KMS-11 (cell line): ENCODE measurements at regions not wholly inside any gene's neighbourhood (a gene's known extent, or its start where the extent isn't known, plus 50 kb on each side); places are given as distances from the start of the nearest gene placed in this dataset.
A peak's percentile ranks its signal among the peaks of the same experiment; 100 is the strongest.

Source experiments
- H2AFZ ChIP-seq: fragments of 200-600 bp; sonication (generic); 2 replicates; pipeline ENCODE4 v1.6.1; 2016; ENCODE audit warnings: antibody characterized with exemption, mixed run types, low read depth
- H3K27ac ChIP-seq: fragments of 200-600 bp; sonication (generic); 2 replicates; pipeline ENCODE4 v1.6.1; 2016; ENCODE audit warnings: mild to moderate bottlenecking, mixed run types
- H3K27me3 ChIP-seq: fragments of 200-600 bp; sonication (generic); 2 replicates; pipeline ENCODE4 v1.6.1; 2017; ENCODE audit warnings: mild to moderate bottlenecking, low read depth, mixed run types, moderate library complexity; ENCODE audit not compliant: insufficient read depth
- H3K36me3 ChIP-seq: fragments of 200-600 bp; sonication (generic); 2 replicates; pipeline ENCODE4 v1.6.1; 2017; ENCODE audit warnings: mild to moderate bottlenecking, mixed run types; ENCODE audit not compliant: insufficient read depth
- H3K4me1 ChIP-seq: fragments of 200-600 bp; sonication (generic); 2 replicates; pipeline ENCODE4 v1.6.1; 2016; ENCODE audit warnings: mild to moderate bottlenecking, low read depth, mixed run types; ENCODE audit not compliant: poor library complexity, severe bottlenecking
- H3K4me2 ChIP-seq: fragments of 200-600 bp; sonication (generic); 2 replicates; pipeline ENCODE4 v1.7.0; 2016; ENCODE audit warnings: mild to moderate bottlenecking, mixed run types
- H3K4me3 ChIP-seq: fragments of 200-600 bp; sonication (generic); IDR thresholded peaks from 2 replicates; pipeline ENCODE4 v1.6.1; 2017; ENCODE audit warnings: low read depth, low read length, mixed read lengths; ENCODE audit not compliant: insufficient read depth
- H3K79me2 ChIP-seq: fragments of 200-600 bp; sonication (generic); 2 replicates; pipeline ENCODE4 v1.6.1; 2016; ENCODE audit warnings: low read depth, mixed run types; ENCODE audit not compliant: insufficient read depth
- H3K9ac ChIP-seq: fragments of 200-600 bp; sonication (generic); 2 replicates; pipeline ENCODE4 v1.6.1; 2016; ENCODE audit warnings: mild to moderate bottlenecking, mixed run types
- H4K20me1 ChIP-seq: fragments of 200-600 bp; sonication (generic); 2 replicates; pipeline ENCODE4 v1.6.1; 2016; ENCODE audit warnings: mild to moderate bottlenecking, mixed run types; ENCODE audit not compliant: insufficient read depth
- CTCF ChIP-seq: fragments of 200-600 bp; sonication (generic); conservative IDR thresholded peaks from 2 replicates; pipeline ENCODE4 v1.6.1; 2017; ENCODE audit warnings: low read depth, mild to moderate bottlenecking, antibody characterized with exemption, low read length, moderate library complexity, mixed read lengths

GRCh38 chr11:135075740-135076139 is 663.7 kb upstream of the B3GAT1 start:
- H3K27ac ChIP-seq: no peak overlapping the region
- H3K27me3 ChIP-seq: no peaks in the 10 kb centered on the region
- H3K36me3 ChIP-seq: no peaks in the 10 kb centered on the region
- TF ChIP-seq CTCF: peak; percentile 81
- no peak overlapping the region for H3K4me3 ChIP-seq
- H4K20me1 ChIP-seq: no peaks in the 10 kb centered on the region
- no peak overlapping the region for H2AFZ ChIP-seq
- no peak overlapping the region for H3K9ac ChIP-seq
- H3K79me2 ChIP-seq: no peaks in the 10 kb centered on the region
- H3K4me1 ChIP-seq: no peaks in the 10 kb centered on the region
- H3K4me2 ChIP-seq: no peak overlapping the region

GRCh38 chr11:135074397-135074998 is 662.5 kb upstream of the B3GAT1 start:
- Histone ChIP-seq H4K20me1 (no peaks in the 10 kb centered on the region), H3K9ac (no peak overlapping the region)
- no peak for TF ChIP-seq CTCF

GRCh38 chr11:135073870-135074269 is 661.8 kb upstream of the B3GAT1 start:
- H3K4me1 ChIP-seq: no peaks in the 10 kb centered on the region
- no peak overlapping the region for H3K9ac ChIP-seq
- H3K27ac ChIP-seq: no peak overlapping the region
- no peak overlapping the region for H3K4me2 ChIP-seq
- H3K79me2 ChIP-seq: no peaks in the 10 kb centered on the region
- TF ChIP-seq CTCF: no peak
- H2AFZ ChIP-seq: no peak overlapping the region
- no peaks in the 10 kb centered on the region for H4K20me1 ChIP-seq
- no peaks in the 10 kb centered on the region for H3K36me3 ChIP-seq
- no peak overlapping the region for H3K4me3 ChIP-seq
- H3K27me3 ChIP-seq: no peaks in the 10 kb centered on the region

More at GRCh38 chr11:135074397-135074998, 662.5 kb upstream of the B3GAT1 start:
- no peaks in the 10 kb centered on the region for H3K36me3 ChIP-seq
- no peaks in the 10 kb centered on the region for H3K27me3 ChIP-seq
- no peaks in the 10 kb centered on the region for H3K4me1 ChIP-seq
- H3K79me2 ChIP-seq: no peaks in the 10 kb centered on the region
- H3K4me3 ChIP-seq: no peak overlapping the region
- H3K4me2 ChIP-seq: no peak overlapping the region
- H2AFZ ChIP-seq: no peak overlapping the region
- no peak overlapping the region for H3K27ac ChIP-seq

GRCh38 chr11:135073381-135073780 is 661.3 kb upstream of the B3GAT1 start:
- Histone ChIP-seq H3K9ac (no peak overlapping the region), H3K4me1 (no peaks in the 10 kb centered on the region), H3K27ac (no peak overlapping the region), H3K79me2 (no peaks in the 10 kb centered on the region), H2AFZ (no peak overlapping the region), H3K36me3 (no peaks in the 10 kb centered on the region), H3K4me2 (no peak overlapping the region), H3K27me3 (no peaks in the 10 kb centered on the region), H4K20me1 (no peaks in the 10 kb centered on the region), H3K4me3 (no peak overlapping the region)
- TF ChIP-seq CTCF: no peak
